Omental fat pad (tissue), 3 donors: ENCODE measurements at regions not wholly inside any gene's neighbourhood (a gene's known extent, or its start where the extent isn't known, plus 50 kb on each side); places are given as distances from the start of the nearest gene placed in this dataset.
"Not testable (repeated sequence)": the region's sequence is repeated elsewhere in the genome, so short reads cannot be mapped to it uniquely, and the experiment has no call there.

ENCODE experiments used
- ATAC-seq: fragments of 150-250 bp; one replicate; pipeline ENCODE4 v1.9.1; 2016; ENCODE audit warnings: mild to moderate bottlenecking, moderate library complexity; ENCODE audit not compliant: low FRiP score
- DNase-seq: peaks from one replicate; pipeline ENCODE4 v3.0.0-alpha.2; 2019; ENCODE audit warnings: low spot score
- TF ChIP-seq, protein P1 (sequence below), 3 donors: fragments of 450-650 bp; IDR thresholded peaks; one replicate each; pipeline ENCODE4 v1.5.1; 2016 to 2017; ENCODE audit warnings: antibody characterized with exemption in 3 of 3, mild to moderate bottlenecking in 3 of 3, moderate library complexity in 2 of 3

DNA sequence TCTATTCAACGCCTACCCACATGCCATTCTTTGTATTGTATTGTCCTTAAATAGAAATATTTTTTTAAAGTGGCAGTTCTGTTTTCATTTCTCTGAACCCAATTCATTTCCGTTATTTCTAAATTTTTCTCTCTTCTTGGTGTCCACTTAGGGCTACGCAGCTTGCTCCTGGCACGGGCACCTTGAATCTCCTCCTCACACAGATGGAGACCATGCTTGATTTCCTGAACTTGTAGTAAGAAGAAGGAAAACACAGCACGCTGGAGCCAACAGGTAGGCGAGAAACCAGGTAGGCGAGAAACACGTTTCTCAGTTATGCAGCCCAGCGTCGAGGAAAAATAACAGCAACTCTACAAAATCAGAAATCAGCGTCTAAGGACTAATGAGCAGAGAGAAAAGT lies 428.9 kb downstream of the STK39 start:
- TF ChIP-seq, protein P1, sequence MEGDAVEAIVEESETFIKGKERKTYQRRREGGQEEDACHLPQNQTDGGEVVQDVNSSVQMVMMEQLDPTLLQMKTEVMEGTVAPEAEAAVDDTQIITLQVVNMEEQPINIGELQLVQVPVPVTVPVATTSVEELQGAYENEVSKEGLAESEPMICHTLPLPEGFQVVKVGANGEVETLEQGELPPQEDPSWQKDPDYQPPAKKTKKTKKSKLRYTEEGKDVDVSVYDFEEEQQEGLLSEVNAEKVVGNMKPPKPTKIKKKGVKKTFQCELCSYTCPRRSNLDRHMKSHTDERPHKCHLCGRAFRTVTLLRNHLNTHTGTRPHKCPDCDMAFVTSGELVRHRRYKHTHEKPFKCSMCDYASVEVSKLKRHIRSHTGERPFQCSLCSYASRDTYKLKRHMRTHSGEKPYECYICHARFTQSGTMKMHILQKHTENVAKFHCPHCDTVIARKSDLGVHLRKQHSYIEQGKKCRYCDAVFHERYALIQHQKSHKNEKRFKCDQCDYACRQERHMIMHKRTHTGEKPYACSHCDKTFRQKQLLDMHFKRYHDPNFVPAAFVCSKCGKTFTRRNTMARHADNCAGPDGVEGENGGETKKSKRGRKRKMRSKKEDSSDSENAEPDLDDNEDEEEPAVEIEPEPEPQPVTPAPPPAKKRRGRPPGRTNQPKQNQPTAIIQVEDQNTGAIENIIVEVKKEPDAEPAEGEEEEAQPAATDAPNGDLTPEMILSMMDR (IDR thresholded peaks at IDR 0.05) = no peak
- DNase-seq (no peak), ATAC-seq (no peak)

DNA sequence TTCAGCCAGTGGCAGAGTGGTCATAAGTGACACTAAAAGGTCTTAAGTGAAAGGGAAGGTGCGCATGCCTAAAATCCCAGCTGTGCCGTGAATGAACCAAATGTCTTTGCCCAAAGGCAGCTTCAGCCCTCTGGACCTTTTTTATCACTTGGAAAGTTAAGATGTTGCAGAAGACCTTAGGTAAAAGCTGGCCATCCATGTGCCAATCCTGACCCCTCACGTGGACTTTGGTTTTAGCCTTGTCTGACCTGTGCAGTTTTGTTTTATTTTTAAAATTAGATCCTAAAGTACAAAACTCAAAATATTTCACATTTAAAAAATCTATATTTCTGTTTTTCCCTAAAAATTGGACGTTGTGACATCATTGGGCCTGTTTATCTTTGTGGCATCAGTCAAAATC lies 429.5 kb downstream of the STK39 start:
- TF ChIP-seq, protein P1 (IDR thresholded peaks at IDR 0.05) = no peak
- ATAC-seq = no peak
- no peak for DNase-seq

DNA sequence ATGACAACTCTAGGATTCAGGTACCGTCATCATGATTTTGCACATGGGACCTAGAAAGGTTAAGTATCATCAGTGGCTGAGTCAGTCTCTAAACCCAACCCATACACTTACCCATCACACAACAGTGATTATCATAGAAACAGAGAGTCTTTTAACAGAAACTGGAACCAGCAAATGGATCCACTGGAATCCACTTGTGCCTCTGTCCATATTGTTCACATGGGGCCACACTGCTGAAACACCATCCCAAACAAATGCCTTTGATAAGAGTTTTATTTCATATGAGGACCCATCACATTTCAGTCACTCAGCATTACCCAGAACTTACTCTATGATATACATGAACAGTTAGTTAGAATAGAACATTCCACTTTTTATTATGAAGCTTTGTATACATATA lies 430.0 kb downstream of the STK39 start:
- ATAC-seq = no peak
- TF ChIP-seq, protein P1 (IDR thresholded peaks at IDR 0.05) = no peak
- no peak for DNase-seq

DNA sequence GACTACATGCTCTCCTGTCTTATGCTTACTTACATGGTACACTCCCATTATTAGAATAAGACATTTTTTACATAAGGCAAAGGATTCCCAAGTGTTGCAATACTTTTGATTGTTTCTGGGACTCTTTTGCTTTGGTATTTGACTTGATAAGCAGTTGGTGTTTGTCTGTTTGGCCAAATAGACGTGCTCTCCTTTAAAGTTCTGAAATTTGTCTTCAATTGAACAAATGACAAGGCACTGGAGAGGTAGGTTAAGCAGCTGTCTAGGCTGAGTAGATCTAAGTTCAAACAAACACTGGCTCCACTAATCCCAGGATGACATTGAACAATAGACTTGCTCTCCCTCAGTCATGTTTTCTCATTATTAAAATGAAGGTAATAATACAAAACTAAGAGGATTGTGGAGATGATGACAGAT lies 430.5 kb downstream of the STK39 start:
- ATAC-seq = no peak

DNA sequence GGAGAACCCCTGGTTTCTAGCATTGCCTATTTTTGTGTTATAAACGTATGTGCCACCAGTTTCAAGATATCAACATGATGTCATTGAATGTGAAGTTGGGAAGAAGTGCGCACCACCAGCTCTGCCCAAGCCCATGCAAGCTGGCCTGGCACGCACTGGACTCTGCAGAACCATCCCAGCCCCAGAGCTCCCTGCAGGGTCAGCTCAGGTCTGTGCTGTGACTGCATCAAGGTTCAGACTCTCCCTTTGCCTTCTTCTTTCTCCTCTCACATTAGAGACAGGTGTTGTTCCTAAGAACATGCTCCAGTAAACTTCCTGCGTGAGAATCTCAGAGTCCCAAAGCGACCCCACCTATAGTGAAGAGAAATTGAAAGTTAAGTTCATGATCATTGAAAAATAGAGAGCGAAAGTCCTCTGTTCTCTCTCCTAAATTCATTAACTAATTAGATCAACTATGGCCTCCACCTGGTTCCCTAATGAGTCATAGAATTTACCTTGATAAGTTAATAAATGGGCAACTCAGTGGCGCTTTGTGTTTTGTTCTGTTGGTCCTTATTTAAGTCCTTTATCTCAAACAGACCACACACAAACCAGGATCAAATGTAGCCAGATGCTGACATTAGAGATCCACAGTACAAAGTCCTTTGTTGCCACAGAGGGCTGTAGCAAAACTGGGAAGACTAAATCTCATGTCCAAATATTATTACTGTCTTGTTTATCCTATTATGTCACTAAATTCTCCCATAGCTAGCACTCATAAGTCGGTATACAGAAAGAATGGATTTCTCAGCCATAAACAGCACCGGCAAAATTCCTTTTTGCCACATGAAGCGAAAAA lies 432.3 kb downstream of the STK39 start:
- no peak for ATAC-seq
- TF ChIP-seq, protein P1 (IDR thresholded peaks at IDR 0.05) = no peak
- DNase-seq = no peak

More for the DNA sequence above, 430.5 kb downstream of the STK39 start:
- DNase-seq = no peak
- TF ChIP-seq, protein P1 (IDR thresholded peaks at IDR 0.05) = no peak

DNA sequence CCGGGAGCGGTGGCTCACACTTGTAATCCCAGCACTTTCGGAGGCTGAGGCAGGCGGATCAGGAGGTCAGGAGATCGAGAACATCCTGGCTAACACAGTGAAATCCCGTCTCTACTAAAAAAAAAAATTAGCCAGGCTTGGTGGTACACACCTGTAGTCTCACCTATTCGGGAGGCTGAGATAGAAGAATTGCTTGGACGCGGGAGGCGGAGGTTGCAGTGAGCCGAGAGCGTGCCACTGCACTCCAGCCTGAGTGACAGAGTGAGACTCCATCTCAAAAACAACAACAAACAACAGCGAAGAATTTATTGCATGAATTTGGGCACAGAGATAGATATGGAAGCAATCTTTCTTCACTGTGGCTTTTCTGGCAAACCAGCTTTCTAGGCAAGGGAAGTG lies 432.9 kb downstream of the STK39 start:
- not testable (repeated sequence) for ATAC-seq, DNase-seq

DNA sequence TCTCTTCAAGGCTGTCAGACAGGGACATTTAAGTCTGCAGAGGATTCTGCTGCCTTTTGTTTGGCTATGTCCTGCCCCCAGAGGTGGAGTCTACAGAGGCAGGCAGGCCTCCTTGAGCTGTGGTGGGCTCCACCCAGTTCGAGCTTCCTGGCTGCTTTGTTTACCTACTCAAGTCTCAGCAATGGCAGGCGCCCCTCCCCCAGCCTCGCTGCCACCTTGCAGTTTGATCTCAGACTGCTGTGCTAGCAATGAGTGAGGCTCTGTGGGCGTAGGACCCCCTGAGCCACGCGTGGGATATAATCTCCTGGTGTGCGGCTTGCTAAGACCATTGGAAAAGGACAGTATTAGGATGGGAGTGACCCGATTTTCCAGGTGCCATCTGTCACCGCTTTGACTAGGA lies 437.6 kb downstream of the STK39 start:
- ATAC-seq, DNase-seq: not testable (repeated sequence)

DNA sequence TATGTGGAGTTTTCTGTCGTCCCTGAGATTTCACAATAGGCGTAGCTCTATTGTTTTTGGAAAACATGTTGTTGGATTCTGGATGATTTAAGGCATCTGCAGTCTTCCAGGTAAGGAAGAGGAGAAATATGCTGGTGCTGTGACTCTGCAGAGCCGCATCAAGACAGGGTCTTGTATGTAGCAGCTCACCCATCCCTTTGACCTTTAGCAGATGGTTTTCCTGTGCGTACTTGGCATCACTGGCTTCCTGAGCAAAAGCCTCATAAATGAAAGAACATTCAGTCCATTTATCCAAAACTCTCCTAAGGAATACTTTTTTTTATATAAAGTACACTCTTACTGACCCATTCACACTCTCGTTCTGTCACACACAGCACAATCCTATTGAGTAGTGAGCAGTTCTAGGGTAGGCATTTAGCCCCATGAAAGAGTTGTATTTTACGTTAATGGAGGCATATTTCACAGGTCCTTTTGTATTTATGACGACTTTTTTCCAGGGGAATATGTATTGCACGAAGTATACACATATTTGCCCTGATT lies 443.9 kb downstream of the STK39 start:
- TF ChIP-seq, protein P1 (IDR thresholded peaks at IDR 0.05) = no peak
- no peak for ATAC-seq

More for the DNA sequence above, 443.9 kb downstream of the STK39 start:
- DNase-seq = no peak
